ENCODE measurements at regions not wholly inside any gene's neighbourhood (a gene's known extent, or its start where the extent isn't known, plus 50 kb on each side); places are given as distances from the start of the nearest gene placed in this dataset.
"Not testable (repeated sequence)": the region's sequence is repeated elsewhere in the genome, so short reads cannot be mapped to it uniquely, and the experiment has no call there.

DNA sequence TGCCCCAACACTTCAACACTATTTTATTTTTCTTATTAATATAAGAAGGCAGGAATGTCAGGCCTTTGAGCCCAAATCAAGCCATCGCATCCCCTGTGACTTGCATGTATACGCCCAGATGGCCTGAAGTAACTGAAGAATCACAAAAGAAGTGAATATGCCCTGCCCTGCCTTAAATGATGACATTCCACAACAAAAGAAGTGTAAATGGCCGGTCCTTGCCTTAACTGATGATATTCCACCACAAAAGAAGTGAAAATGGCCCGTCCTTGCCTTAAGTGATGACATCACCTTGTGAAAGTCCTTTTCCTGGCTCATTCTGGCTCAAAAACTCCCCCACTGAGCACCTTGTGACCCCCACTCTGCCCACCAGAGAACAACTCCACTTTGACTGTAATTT is 251.4 kb downstream of the ALG10 start:
- TF ChIP-seq, protein P1, sequence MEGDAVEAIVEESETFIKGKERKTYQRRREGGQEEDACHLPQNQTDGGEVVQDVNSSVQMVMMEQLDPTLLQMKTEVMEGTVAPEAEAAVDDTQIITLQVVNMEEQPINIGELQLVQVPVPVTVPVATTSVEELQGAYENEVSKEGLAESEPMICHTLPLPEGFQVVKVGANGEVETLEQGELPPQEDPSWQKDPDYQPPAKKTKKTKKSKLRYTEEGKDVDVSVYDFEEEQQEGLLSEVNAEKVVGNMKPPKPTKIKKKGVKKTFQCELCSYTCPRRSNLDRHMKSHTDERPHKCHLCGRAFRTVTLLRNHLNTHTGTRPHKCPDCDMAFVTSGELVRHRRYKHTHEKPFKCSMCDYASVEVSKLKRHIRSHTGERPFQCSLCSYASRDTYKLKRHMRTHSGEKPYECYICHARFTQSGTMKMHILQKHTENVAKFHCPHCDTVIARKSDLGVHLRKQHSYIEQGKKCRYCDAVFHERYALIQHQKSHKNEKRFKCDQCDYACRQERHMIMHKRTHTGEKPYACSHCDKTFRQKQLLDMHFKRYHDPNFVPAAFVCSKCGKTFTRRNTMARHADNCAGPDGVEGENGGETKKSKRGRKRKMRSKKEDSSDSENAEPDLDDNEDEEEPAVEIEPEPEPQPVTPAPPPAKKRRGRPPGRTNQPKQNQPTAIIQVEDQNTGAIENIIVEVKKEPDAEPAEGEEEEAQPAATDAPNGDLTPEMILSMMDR (conservative IDR thresholded peaks at IDR 0.05), result not testable (repeated sequence)
- not testable (repeated sequence) for TF ChIP-seq ZFX (IDR thresholded peaks at IDR 0.05)
